ENCODE measurements at regions not wholly inside any gene's neighbourhood (a gene's known extent, or its start where the extent isn't known, plus 50 kb on each side); places are given as distances from the start of the nearest gene placed in this dataset.

DNA sequence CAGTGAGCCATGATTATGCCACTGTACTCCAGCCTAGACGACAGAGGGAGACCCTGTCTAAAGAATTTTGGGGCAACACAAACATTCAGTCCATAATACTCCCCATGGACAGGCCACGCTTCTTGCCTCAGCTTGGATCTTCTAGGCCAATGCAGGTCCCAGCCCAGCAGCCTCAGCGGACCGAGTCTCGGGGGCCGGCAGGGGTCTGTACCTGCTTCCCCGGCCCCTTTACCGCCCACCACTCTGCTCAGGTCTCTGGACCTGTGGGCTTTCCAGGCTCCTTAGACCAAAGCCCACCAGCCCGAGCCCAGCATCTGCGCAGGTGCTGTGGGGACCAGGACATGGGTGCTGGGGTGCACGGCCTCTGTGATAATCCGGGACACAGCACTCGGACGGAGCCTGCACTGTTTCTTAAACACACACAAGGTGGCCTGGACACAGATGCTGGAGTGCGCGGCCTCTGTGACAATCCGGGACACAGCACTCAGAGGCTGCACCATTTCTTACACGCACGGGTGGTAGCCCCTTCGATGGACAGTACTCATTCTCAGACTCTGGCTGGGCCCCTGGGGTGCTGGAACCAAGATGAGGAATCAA, 62.1 kb upstream of the GPC1 start:
- TF ChIP-seq, protein P1, sequence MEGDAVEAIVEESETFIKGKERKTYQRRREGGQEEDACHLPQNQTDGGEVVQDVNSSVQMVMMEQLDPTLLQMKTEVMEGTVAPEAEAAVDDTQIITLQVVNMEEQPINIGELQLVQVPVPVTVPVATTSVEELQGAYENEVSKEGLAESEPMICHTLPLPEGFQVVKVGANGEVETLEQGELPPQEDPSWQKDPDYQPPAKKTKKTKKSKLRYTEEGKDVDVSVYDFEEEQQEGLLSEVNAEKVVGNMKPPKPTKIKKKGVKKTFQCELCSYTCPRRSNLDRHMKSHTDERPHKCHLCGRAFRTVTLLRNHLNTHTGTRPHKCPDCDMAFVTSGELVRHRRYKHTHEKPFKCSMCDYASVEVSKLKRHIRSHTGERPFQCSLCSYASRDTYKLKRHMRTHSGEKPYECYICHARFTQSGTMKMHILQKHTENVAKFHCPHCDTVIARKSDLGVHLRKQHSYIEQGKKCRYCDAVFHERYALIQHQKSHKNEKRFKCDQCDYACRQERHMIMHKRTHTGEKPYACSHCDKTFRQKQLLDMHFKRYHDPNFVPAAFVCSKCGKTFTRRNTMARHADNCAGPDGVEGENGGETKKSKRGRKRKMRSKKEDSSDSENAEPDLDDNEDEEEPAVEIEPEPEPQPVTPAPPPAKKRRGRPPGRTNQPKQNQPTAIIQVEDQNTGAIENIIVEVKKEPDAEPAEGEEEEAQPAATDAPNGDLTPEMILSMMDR (IDR thresholded peaks at IDR 0.05; ENCODE audit: low read depth, low read length) = no peak
- no peak for TF ChIP-seq POLR2A (IDR thresholded peaks at IDR 0.05; ENCODE audit: extremely low read depth, insufficient read length)
- TF ChIP-seq MAX (IDR thresholded peaks at IDR 0.05; ENCODE audit: low read depth, low read length) = no peak

All from NB4 (cell line).